GM12878 (cell line): ENCODE measurements at regions not wholly inside any gene's neighbourhood (a gene's known extent, or its start where the extent isn't known, plus 50 kb on each side); places are given as distances from the start of the nearest gene placed in this dataset.

Experiments used
- HCFC1 ChIP-seq: fragments of 150-350 bp; IDR thresholded peaks from 2 replicates; pipeline ENCODE4 v1.6.1; 2014; ENCODE audit warnings: low read length
- POU2F2 ChIP-seq: IDR thresholded peaks from 3 replicates; pipeline ENCODE4 v1.6.1; 2011; ENCODE audit warnings: low read depth, mild to moderate bottlenecking, low read length, borderline replicate concordance
- TF ChIP-seq, protein P1 (sequence below), 3 experiments: IDR thresholded peaks in 2 of 3; conservative IDR thresholded peaks in 1 of 3; 2 replicates each; pipeline ENCODE4 v1.5.1; 2011; ENCODE audit warnings: low read depth in 3 of 3, low read length in 3 of 3, mild to moderate bottlenecking in 3 of 3, control low read depth in 2 of 3, moderate library complexity in 2 of 3, inconsistent platforms in 1 of 3, mixed read lengths in 1 of 3; ENCODE audit not compliant: control insufficient read depth in 2 of 3, insufficient read depth in 1 of 3; ENCODE audit errors: extremely low read depth in 1 of 3
- TF ChIP-seq, protein P2 (sequence below): IDR thresholded peaks from 2 replicates; pipeline ENCODE4 v1.6.1; 2011; ENCODE audit warnings: borderline replicate concordance, low read depth, mild to moderate bottlenecking, moderate library complexity, mixed read lengths, low read length; ENCODE audit not compliant: insufficient read depth; ENCODE audit errors: extremely low read length
- TF ChIP-seq, protein P3 (sequence below): IDR thresholded peaks from 2 replicates; pipeline ENCODE4 v1.6.1; 2012; ENCODE audit warnings: mild to moderate bottlenecking, low read depth, low read length

DNA sequence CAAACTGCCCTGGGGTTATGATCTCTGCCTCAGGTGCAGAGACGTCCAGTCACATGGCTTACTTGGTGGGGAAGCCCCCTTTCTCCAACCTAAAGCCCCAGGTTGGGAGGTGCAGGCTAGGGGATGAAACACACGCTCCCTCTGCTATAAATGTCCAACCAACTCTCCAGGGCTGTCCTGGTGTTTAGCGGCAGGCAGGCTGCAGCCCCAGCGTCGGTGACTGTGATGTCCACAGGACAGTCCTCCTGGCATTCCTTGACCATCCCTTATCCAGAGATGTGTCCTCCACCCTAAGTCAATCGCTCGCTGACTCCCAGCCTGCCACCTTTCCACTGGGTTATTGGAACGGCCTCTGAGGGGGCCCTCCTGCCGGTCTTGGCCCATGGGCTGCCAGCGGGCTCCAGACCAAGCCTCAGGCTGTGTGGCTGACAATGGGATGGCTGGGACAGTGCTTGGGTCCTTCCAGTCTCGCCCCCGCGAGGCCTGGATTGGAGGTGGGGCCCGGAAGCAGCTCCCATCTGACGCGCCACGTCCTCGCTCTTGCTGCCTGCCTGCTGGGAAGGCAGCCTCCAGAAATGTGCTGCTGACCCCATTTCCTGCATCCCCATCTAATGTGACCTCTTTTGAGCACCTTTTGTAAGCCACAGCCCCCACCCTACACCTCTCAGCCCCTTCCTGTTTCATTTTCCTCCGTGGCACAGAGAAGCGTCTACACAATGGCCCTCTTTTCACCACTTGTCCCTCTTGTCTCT is 60.8 kb upstream of the ADRA2C start:
- TF ChIP-seq, protein P1, sequence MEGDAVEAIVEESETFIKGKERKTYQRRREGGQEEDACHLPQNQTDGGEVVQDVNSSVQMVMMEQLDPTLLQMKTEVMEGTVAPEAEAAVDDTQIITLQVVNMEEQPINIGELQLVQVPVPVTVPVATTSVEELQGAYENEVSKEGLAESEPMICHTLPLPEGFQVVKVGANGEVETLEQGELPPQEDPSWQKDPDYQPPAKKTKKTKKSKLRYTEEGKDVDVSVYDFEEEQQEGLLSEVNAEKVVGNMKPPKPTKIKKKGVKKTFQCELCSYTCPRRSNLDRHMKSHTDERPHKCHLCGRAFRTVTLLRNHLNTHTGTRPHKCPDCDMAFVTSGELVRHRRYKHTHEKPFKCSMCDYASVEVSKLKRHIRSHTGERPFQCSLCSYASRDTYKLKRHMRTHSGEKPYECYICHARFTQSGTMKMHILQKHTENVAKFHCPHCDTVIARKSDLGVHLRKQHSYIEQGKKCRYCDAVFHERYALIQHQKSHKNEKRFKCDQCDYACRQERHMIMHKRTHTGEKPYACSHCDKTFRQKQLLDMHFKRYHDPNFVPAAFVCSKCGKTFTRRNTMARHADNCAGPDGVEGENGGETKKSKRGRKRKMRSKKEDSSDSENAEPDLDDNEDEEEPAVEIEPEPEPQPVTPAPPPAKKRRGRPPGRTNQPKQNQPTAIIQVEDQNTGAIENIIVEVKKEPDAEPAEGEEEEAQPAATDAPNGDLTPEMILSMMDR (IDR thresholded peaks at IDR 0.05 in 2 of 3, conservative IDR thresholded peaks at IDR 0.05 in 1 of 3; ENCODE audit: control insufficient read depth in 2 of 3, extremely low read depth in 1 of 3, insufficient read depth in 1 of 3, low read depth in 3 of 3, low read length in 3 of 3) = no peak
- TF ChIP-seq POU2F2 (no peak), HCFC1 (no peak)
- TF ChIP-seq, protein P2, sequence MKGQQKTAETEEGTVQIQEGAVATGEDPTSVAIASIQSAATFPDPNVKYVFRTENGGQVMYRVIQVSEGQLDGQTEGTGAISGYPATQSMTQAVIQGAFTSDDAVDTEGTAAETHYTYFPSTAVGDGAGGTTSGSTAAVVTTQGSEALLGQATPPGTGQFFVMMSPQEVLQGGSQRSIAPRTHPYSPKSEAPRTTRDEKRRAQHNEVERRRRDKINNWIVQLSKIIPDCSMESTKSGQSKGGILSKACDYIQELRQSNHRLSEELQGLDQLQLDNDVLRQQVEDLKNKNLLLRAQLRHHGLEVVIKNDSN = no peak
- TF ChIP-seq, protein P3, sequence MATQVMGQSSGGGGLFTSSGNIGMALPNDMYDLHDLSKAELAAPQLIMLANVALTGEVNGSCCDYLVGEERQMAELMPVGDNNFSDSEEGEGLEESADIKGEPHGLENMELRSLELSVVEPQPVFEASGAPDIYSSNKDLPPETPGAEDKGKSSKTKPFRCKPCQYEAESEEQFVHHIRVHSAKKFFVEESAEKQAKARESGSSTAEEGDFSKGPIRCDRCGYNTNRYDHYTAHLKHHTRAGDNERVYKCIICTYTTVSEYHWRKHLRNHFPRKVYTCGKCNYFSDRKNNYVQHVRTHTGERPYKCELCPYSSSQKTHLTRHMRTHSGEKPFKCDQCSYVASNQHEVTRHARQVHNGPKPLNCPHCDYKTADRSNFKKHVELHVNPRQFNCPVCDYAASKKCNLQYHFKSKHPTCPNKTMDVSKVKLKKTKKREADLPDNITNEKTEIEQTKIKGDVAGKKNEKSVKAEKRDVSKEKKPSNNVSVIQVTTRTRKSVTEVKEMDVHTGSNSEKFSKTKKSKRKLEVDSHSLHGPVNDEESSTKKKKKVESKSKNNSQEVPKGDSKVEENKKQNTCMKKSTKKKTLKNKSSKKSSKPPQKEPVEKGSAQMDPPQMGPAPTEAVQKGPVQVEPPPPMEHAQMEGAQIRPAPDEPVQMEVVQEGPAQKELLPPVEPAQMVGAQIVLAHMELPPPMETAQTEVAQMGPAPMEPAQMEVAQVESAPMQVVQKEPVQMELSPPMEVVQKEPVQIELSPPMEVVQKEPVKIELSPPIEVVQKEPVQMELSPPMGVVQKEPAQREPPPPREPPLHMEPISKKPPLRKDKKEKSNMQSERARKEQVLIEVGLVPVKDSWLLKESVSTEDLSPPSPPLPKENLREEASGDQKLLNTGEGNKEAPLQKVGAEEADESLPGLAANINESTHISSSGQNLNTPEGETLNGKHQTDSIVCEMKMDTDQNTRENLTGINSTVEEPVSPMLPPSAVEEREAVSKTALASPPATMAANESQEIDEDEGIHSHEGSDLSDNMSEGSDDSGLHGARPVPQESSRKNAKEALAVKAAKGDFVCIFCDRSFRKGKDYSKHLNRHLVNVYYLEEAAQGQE = no peak
